AG09319 (cell line): ENCODE measurements at regions not wholly inside any gene's neighbourhood (a gene's known extent, or its start where the extent isn't known, plus 50 kb on each side); places are given as distances from the start of the nearest gene placed in this dataset.

Source experiments
- DNase-seq: peaks from one replicate; pipeline ENCODE4 v3.0.0-alpha.2; 2010; ENCODE audit warnings: low read depth; ENCODE audit errors: extremely low read depth
- CTCF ChIP-seq: IDR thresholded peaks from 2 replicates; pipeline ENCODE4 v1.5.1; 2011; ENCODE audit warnings: low read depth, mild to moderate bottlenecking, inconsistent platforms, low read length, moderate library complexity

DNA sequence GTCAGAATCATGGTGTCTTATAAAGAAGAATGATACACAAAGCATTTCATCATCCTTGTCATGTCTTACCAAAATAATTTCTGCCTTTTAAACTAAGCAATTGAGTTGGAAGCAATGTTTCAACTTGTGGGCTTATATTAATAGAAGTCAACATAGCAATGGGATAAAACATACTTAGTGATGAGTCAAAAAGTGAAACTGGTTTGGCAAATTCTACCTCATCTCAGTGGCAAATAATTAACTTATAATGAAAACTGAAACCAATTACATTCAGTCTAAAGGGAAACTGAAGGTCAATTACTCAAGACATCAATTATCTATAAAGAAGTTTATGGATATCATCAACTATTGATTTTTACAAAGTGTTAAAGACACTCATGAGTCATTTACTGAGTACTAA is 463.8 kb downstream of the BMP2 start:
- DNase-seq, result no peak
- TF ChIP-seq CTCF, result no peak

- no peak for DNase-seq
- no peak for TF ChIP-seq CTCF
These were observed 465.3 kb downstream of the BMP2 start for GRCh38 chr20:7232796-7233195.

DNA sequence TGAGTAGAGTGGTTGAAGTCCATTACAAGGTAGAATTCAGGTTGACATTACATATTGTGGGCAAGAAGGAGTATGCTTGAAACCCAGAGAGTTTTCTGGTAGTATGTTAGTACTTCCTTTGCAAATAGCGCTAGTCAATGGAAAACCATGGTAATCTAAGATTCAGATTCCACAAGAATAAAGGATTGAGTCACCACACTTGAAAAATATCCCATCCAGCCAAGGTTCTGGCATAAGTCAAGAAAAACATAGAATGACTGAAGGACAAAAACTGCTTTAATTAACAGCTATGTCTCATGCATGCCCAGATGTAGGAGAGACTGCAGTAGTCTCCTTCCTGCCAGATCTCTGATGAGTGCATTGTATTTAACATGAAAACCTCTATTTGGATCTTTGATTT is 469.8 kb downstream of the BMP2 start:
- DNase-seq, result no peak
- TF ChIP-seq CTCF, result no peak

GRCh38 chr20:7240490-7240889 is 473.0 kb downstream of the BMP2 start:
- no peak for DNase-seq
- no peak for TF ChIP-seq CTCF

DNA sequence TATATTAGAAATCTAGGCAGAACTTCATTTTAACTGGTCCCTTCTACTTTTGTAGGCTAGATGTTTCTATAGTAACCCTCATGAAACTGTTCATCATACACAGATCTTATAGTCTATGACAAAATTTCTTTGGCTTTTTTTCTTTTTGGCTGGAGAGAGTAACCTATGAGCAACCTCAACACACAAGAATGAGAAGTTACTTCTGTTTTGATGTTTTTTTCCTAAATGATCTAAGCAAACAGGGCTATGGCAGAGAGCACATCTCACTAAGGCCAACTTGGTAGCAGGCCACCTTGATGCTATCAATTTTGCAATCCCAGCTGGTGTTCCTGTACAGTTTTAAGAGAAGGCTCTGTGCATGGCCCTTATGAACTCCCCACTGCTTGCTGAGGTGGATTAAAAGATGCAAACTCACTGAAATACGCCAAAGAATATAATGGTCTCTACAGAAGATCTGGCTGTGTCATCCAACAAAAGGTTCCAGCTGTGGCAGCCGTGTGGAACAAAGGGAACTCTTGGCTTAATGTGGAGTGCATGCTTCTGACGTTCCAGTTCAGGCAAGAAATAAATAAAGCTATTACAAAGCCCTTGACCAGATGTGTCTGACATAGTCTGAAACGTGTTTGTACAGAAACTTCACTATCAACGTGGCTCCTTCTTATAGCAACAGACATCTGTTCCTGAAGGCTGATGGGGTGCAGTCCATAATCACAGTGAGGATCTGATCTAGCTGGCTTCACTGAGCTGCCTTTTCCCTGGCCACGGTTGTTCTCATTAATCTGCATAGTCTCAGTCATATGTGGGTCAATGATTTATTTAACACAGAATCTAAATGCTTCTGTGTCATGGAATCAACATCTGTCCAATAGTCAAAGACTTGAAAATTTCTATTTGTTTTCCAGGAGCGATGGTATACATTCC is 481.1 kb downstream of the BMP2 start:
- DNase-seq, result no peak
- no peak for TF ChIP-seq CTCF

DNA sequence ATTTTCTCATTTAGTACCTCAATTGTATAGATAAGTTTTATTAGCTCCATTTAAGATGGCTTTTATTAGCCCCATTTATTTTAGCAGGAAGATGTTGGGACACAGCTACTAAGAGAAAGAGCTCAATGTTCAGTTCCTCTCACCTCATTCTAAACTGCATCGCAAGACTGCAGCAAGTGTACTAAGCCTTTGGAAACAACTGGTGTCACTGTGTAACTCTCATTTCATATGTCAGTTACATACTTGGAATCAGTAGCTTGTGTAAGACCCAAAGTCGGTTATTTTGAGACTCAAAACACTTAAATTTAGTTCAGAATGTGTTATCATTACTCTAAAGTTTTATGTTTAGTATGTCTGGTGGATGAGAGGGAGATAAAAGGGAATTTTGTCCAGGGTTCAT is 482.9 kb downstream of the BMP2 start:
- no peak for TF ChIP-seq CTCF

GRCh38 chr20:7257099-7257498 is 489.6 kb downstream of the BMP2 start:
- no peak for TF ChIP-seq CTCF
- DNase-seq, result no peak

More for the DNA sequence above, 482.9 kb downstream of the BMP2 start:
- no peak for DNase-seq
